Urinary bladder (tissue), 3 donors: ENCODE measurements at regions not wholly inside any gene's neighbourhood (a gene's known extent, or its start where the extent isn't known, plus 50 kb on each side); places are given as distances from the start of the nearest gene placed in this dataset.
"Not testable (repeated sequence)": the region's sequence is repeated elsewhere in the genome, so short reads cannot be mapped to it uniquely, and the experiment has no call there.

Source experiments
- DNase-seq: peaks from one replicate; pipeline ENCODE4 v3.0.0-alpha.2; 2015; ENCODE audit errors: extremely low spot score
- H3K27ac ChIP-seq: one replicate; pipeline ENCODE4 v1.5.1; 2013; ENCODE audit warnings: low read depth, mild to moderate bottlenecking, moderate library complexity
- H3K36me3 ChIP-seq: one replicate; pipeline ENCODE4 v1.6.1; 2013; ENCODE audit warnings: mild to moderate bottlenecking, moderate library complexity; ENCODE audit not compliant: insufficient read depth
- H3K4me1 ChIP-seq: one replicate; pipeline ENCODE4 v1.6.1; 2013; ENCODE audit warnings: mild to moderate bottlenecking, moderate library complexity; ENCODE audit not compliant: insufficient read depth
- H3K4me3 ChIP-seq: one replicate; pipeline ENCODE4 v1.5.1; 2013; ENCODE audit warnings: low read depth, low read length
- WGBS: extraction: QIAGEN DNeasy Blood & Tissue Kit; methylation state at CpG from one replicate; pipeline ENCODE4 v1.1.7; 2013; 5-methylcytosine and 5-hydroxymethylcytosine counted together
- donor health status: healthy with polysubstance abuse.
- donor health status: healthy.

DNA sequence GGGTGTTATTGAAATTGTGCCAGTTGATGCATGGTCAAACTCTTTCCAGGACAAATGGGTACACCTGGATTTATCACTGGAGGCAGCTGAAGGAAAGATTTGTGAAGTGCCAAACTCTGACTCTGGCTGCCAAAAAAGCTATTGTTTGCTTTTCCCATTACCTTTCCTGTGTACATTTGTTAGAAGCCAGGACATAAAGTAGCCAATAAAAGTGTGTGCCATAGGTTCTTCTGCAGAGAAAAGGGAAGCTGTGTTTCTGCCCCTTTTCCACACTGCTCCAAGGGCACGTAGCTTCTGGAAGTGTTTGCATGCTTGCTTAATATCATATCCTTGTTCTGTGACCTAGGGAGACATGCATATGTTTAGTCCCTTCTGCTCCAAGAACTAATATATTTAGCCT is 1114.4 kb downstream of the SLC16A7 start:
- no peak for DNase-seq
- Histone ChIP-seq H3K27ac (no peak overlapping the region), H3K36me3 (no peaks in the 10 kb centered on the region), H3K4me3 (no peak overlapping the region), H3K4me1 (no peaks in the 10 kb centered on the region)
- 34% methylated on average over 1 of the region's 1 CpG for WGBS

DNA sequence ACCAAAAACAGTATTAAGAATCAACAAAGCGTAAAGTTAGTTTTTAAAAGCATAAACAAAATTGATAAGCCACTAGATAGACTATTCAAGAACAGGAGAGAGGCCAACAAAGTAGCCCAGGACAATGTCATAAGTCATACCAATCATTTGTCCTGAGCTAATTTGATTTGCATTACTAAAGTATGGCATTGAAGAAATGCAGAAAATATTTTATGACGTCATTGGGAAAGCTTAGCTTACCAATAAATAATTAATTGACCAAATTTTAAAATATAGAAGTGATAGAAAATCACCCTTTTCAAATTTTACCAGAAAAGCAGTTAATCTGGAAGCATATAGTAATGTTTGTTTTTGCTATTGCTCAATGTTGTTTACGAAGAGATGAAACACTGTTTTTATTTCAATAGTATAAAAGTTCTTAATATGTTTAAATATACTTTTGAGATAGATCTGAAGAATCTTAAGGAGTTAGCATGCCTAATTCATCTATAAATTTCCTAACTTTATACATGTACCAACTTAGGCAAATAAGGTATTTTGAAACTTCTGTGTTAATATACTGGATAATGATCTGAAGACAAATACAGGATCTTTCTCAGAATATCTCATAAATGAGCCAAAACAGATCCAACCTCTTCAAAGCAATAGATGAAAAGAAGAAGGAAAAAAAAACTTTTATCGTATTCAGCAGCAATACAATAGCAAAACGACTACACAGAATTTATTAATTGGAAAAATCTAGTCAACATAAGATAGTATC is 1118.5 kb downstream of the SLC16A7 start:
- Histone ChIP-seq H3K4me3 (no peak overlapping the region), H3K27ac (no peak overlapping the region), H3K4me1 (no peaks in the 10 kb centered on the region), H3K36me3 (no peaks in the 10 kb centered on the region)
- no peak for DNase-seq
- 79% methylated on average over 5 of the region's 5 CpGs for WGBS

DNA sequence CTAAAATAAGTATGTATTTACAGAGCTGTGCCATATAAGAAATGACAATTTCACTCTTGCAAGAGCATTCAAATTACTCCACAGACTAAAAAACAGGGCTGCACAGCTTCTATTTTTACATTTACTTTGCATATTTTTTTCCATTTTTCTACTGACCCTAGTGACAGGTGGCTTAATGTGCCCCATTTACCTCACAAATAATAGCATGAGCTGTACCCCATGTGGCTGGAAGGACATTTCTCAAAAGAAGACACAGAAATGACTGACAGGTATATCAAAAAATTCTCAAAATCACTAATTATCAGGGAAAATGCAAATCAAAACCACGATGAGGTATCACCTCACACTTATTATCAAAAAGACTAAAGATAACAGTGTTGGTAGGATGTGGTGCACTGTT is 1128.6 kb downstream of the SLC16A7 start:
- Histone ChIP-seq H3K4me1 (no peaks in the 10 kb centered on the region), H3K4me3 (no peak overlapping the region), H3K27ac (no peak overlapping the region), H3K36me3 (no peaks in the 10 kb centered on the region)
- DNase-seq: no peak
- WGBS: 72% methylated on average over 1 of the region's 1 CpG

DNA sequence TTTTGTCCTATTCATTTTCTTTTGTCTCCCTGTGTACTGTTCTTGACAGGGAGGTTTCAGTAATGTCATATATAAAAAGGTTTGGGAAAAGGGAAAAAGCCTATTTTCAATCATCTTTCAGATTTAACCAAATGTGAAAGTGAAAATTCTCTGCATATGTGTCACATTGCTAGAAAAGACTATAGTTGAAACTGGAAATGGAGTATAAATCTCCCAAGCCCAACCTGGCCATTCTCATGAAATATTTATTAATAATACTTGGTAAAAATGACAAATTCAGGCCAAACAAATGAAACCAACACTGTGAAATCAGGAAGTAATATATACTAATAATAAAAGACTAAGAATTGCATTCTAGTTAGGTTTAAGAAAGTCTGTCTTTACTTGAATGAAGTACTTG is 1129.2 kb downstream of the SLC16A7 start:
- no peaks in the 10 kb centered on the region for H3K4me1 ChIP-seq
- DNase-seq: no peak
- no peak overlapping the region for H3K27ac ChIP-seq
- no peak overlapping the region for H3K4me3 ChIP-seq
- H3K36me3 ChIP-seq: no peaks in the 10 kb centered on the region

DNA sequence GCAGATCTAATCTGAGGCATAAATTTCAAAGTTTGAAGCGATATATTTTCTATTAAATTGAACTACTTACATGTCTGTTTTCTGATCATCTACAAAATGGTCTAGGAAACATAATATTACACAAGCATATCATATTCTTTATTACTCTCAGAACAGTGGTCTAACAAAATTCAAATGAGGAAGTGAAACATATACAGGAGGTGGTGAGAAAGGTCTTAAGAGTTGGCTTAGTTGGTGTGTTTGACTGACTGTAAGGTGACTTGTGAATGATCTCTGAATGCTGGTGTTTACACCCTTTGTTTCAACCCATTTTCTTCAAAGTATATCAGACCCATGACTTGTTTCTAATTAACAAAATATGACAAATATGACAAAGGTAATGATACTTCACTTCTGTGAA is 1156.8 kb downstream of the SLC16A7 start:
- DNase-seq: no peak
- Histone ChIP-seq H3K4me1 (no peaks in the 10 kb centered on the region), H3K36me3 (no peaks in the 10 kb centered on the region), H3K4me3 (no peak overlapping the region), H3K27ac (no peak overlapping the region)
- 91% methylated on average over 1 of the region's 1 CpG for WGBS

DNA sequence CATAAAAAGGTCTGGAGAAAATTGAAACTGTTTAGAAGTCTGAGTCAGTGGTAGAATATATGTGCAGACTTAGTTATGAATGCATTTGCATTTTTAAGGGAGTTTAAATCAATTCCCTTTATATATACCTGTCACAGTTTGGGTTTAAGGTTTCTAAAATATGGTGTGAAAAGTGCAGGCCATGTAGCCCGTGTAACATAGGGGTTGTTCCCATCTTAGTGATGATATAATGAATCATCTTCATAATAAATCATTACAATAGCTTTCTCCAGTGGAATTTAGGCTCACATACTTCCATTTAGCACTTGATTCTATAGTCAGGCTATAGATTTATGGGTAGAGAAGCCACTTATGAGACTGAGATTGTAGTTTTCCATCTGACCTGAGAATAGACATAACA is 1162.4 kb downstream of the SLC16A7 start:
- H3K36me3 ChIP-seq: no peaks in the 10 kb centered on the region
- WGBS: 34% methylated on average over 1 of the region's 1 CpG
- H3K27ac ChIP-seq: no peak overlapping the region
- DNase-seq: no peak
- no peak overlapping the region for H3K4me3 ChIP-seq
- no peaks in the 10 kb centered on the region for H3K4me1 ChIP-seq

DNA sequence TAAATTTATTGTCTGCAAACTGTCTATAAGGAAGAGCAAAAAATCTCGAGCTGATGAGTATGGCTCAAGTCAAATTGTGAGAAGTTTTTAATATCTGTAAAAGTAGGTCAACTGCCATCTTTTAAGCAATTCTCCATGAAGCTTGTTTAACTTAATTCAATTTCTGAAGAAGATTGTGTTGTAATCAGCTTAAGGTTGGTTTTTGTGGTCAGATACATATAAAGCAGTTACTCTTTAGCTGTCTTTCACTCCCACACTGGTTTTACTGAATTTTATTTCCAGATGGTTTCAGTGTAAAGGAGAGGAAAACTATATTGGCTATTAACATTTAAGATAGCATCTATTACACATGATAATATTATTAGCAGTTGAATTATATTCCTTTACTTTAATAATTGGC is 1165.1 kb downstream of the SLC16A7 start:
- no peaks in the 10 kb centered on the region for H3K36me3 ChIP-seq
- no peak for DNase-seq
- no peak overlapping the region for H3K27ac ChIP-seq
- no peak overlapping the region for H3K4me3 ChIP-seq
- no peaks in the 10 kb centered on the region for H3K4me1 ChIP-seq
- 81% methylated on average over 1 of the region's 1 CpG for WGBS

DNA sequence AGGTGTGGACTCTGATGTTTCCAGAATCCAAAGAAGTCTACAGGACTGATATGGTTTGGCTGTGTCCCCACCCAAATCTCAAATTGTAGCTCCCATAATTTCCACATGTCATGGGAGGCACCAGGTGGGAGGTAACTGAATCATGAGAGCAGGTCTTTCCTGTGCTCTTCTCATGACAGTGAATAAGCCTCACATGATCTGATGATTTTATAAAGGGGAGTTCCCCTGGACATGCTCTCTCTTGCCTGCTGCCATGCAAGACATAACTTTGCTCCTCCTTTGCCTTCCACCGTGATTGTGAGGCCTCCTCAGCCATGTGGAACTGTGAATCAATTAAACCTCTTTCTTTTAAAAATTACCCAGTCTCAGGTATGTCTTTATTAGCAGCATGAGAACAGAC is 1205.3 kb downstream of the SLC16A7 start:
- not testable (repeated sequence) for H3K4me1 ChIP-seq, H3K36me3 ChIP-seq, H3K4me3 ChIP-seq, DNase-seq, H3K27ac ChIP-seq
- 71% methylated on average over 1 of the region's 1 CpG for WGBS

DNA sequence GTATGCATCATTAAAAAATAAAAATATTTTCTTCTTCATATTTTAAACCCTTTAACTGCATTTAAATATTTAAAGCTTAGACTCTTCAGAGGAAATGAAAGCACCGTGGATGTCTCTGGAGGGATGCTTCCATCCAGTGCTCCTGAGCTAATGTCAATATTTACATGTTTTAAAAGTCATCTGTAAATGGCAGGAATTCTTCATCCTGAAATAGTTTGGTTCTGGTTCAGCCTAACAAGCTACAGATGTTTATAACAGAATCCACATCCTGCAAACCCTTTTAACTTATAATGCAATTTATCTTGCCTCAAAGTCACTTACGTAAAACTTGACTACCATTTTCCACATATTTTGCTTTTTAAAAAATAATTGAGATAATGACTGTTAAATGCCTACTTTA is 1207.3 kb downstream of the SLC16A7 start:
- WGBS: 18% methylated on average over 2 of the region's 2 CpGs
- no peak for DNase-seq
- Histone ChIP-seq H3K4me1 (no peaks in the 10 kb centered on the region), H3K4me3 (no peak overlapping the region), H3K36me3 (no peaks in the 10 kb centered on the region), H3K27ac (no peak overlapping the region)

DNA sequence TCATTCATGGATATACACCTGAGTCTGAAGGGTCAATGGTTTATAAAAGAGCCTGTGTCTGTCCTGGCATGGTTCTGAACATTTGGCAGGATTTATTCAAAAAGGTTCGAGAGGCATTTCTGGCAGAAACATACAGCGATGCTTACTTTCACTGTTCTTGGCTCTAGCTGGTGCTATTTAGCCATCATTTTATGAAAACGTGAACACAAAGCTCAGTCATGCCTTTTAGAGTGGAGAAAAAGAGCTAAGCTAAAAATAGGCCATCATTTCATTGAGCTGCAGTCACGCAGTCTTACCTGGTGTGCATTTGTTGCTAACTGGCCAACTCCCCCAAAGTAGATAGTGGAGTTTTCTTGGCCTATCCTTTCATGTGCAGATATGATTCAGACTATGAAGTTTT is 1209.5 kb downstream of the SLC16A7 start:
- 31% methylated on average over 4 of the region's 4 CpGs for WGBS

DNA sequence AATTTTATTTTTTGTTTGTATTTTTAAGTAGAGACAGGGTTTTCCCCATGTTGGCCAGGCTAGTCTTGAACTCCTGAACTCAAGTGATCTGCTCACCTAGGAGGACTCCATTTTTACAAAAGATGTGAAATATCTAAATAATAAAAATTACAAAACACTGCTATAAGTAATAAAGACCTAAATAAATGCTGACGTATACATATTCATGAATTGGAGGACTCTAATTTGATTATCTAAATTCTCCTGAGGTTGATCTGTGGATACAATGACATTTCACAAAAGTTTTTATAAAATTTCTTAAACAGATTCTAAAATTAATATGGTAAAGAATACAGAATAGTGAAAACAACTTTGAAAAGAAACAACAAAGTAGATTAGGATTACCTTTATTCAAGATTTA is 1224.0 kb downstream of the SLC16A7 start:
- DNase-seq: no peak
- H3K36me3 ChIP-seq: no peaks in the 10 kb centered on the region
- H3K27ac ChIP-seq: no peak overlapping the region
- no peak overlapping the region for H3K4me3 ChIP-seq
- WGBS: 86% methylated on average over 1 of the region's 1 CpG
- H3K4me1 ChIP-seq: no peaks in the 10 kb centered on the region

More for the DNA sequence above, 1209.5 kb downstream of the SLC16A7 start:
- Histone ChIP-seq H3K27ac (no peak overlapping the region), H3K4me1 (no peaks in the 10 kb centered on the region), H3K36me3 (no peaks in the 10 kb centered on the region), H3K4me3 (no peak overlapping the region)
- DNase-seq: no peak

DNA sequence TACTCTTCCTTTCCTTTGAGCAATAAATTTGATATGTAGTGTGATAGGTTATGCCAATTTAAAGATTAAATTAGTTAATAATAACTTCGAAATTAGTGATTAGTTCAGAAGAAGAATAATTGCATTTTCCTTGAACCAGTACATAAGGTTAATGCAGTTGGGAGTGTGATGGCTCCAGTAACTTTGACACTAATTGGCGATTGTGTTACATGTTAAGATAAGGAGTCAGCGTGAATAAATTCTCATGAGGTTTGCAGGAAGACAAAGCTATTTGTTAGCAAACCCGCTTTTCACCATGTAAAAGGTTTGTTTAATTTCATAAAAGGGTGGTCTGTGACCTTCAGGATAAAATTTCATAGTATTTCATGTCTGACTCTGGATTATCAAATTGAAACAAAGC is 1226.8 kb downstream of the SLC16A7 start:
- Histone ChIP-seq H3K4me3 (no peak overlapping the region), H3K4me1 (no peaks in the 10 kb centered on the region), H3K36me3 (no peaks in the 10 kb centered on the region), H3K27ac (no peak overlapping the region)
- 78% methylated on average over 4 of the region's 4 CpGs for WGBS
- DNase-seq: no peak

DNA sequence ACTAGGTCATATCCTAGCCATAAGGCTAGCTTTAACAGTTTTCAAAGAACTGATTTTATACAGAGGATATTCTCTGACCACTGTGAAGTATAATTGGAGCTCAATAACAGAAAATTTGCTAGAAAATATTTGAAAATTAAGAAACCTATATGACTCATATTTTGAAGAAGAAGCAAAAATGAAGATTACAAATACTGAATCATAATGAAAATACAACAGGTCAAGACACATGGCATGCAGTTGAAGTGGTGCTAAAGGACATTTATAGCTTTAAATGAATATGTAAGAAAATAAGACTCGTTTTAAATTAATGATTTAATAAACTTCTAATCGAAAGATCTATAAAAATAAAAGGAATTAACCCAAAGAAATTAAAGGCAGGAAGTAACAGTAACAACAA is 1234.6 kb downstream of the SLC16A7 start:
- no peaks in the 10 kb centered on the region for H3K4me1 ChIP-seq
- no peak for DNase-seq
- H3K36me3 ChIP-seq: no peaks in the 10 kb centered on the region
- H3K4me3 ChIP-seq: no peak overlapping the region
- no peak overlapping the region for H3K27ac ChIP-seq
- WGBS: 83% methylated on average over 2 of the region's 2 CpGs

DNA sequence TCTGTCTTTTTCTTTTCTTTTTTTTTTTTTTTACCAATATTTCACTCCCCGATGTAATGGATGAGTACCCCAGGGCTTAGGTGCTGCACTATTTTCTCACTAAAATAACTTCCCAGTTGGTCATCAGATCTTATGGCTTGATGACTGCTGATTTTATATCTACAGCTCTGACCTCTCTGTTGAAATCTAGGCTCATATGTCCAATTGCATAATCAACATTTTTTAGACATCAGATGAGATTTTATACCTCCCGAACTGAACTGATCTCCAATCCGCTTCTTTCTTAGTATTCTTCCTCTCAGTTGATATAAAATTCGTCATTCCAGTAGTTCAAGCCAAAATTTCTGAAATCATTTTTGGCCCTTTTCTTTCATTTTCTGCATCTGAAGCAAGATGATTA is 1236.5 kb downstream of the SLC16A7 start:
- WGBS: 80% methylated on average over 4 of the region's 4 CpGs
- no peak for DNase-seq
- H3K36me3 ChIP-seq: no peaks in the 10 kb centered on the region

DNA sequence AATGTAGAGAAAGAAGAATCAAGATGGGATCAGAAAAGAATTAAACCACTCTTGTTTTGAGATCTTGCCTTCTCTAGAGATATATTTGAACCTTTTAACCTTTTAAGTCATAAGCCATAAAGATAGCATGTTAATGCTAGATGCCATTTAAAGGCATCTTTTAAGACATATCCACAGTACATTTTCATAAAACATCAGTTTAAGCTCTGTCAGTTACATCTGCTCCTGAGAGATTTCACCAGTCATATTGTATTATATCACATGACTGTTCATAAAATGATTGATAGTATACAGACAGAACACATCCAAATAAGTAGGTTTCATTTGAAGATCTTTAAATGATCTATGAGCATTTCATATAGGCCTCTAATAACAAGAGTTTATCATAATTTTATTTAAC is 1238.5 kb downstream of the SLC16A7 start:
- no peak for DNase-seq
- H3K27ac ChIP-seq: no peak overlapping the region
- H3K4me1 ChIP-seq: no peaks in the 10 kb centered on the region
- H3K4me3 ChIP-seq: no peak overlapping the region
- H3K36me3 ChIP-seq: no peaks in the 10 kb centered on the region

More for the DNA sequence above, 1236.5 kb downstream of the SLC16A7 start:
- H3K27ac ChIP-seq: no peak overlapping the region
- no peak overlapping the region for H3K4me3 ChIP-seq
- H3K4me1 ChIP-seq: no peaks in the 10 kb centered on the region
